Loucy (cell line): ENCODE measurements at regions not wholly inside any gene's neighbourhood (a gene's known extent, or its start where the extent isn't known, plus 50 kb on each side); places are given as distances from the start of the nearest gene placed in this dataset.

Experiments
- H2AFZ ChIP-seq: fragments of 200-600 bp; sonication (generic); 2 replicates; pipeline ENCODE4 v1.6.0; 2016; ENCODE audit warnings: antibody characterized with exemption, mild to moderate bottlenecking, low read length, moderate library complexity
- H3F3A ChIP-seq: fragments of 200-600 bp; 2 replicates; pipeline ENCODE4 v1.6.0; 2016; ENCODE audit warnings: antibody characterized with exemption, low read depth, mild to moderate bottlenecking
- H3K27me3 ChIP-seq: fragments of 200-600 bp; sonication (generic); 2 replicates; pipeline ENCODE4 v1.6.1; 2014; ENCODE audit warnings: low read length, mild to moderate bottlenecking; ENCODE audit not compliant: insufficient read depth, poor library complexity, severe bottlenecking
- H3K36me3 ChIP-seq: fragments of 200-600 bp; sonication (generic); 2 replicates; pipeline ENCODE4 v1.6.1; 2016; ENCODE audit warnings: low read length; ENCODE audit not compliant: insufficient read depth
- H3K4me1 ChIP-seq: fragments of 200-600 bp; sonication (generic); 2 replicates; pipeline ENCODE4 v1.5.1; 2014; ENCODE audit warnings: low read length, mild to moderate bottlenecking; ENCODE audit not compliant: insufficient read depth, poor library complexity, severe bottlenecking
- H3K4me2 ChIP-seq: fragments of 200-600 bp; sonication (generic); 2 replicates; pipeline ENCODE4 v1.6.0; 2014; ENCODE audit warnings: antibody characterized with exemption, low read length, low read depth, mild to moderate bottlenecking; ENCODE audit not compliant: poor library complexity, severe bottlenecking
- H3K4me3 ChIP-seq: fragments of 200-600 bp; sonication (generic); 2 replicates; pipeline ENCODE4 v1.5.1; 2014; ENCODE audit warnings: low read length, mild to moderate bottlenecking, mixed read lengths; ENCODE audit not compliant: poor library complexity, severe bottlenecking
- H3K79me2 ChIP-seq: fragments of 200-600 bp; sonication (generic); 2 replicates; pipeline ENCODE4 v1.6.1; 2014; ENCODE audit warnings: low read length; ENCODE audit not compliant: insufficient read depth
- H3K9ac ChIP-seq: fragments of 200-600 bp; sonication (generic); 2 replicates; pipeline ENCODE4 v1.6.0; 2014; ENCODE audit warnings: mild to moderate bottlenecking, low read depth, low read length, moderate library complexity; ENCODE audit not compliant: poor library complexity, severe bottlenecking
- H3K9me2 ChIP-seq: fragments of 200-600 bp; sonication (generic); replicated peaks from 2 replicates; pipeline ENCODE4 v1.6.1; 2016; ENCODE audit warnings: low read depth, low read length, mixed read lengths
- H3K9me3 ChIP-seq: fragments of 200-600 bp; sonication (generic); 2 replicates; pipeline ENCODE4 v1.6.1; 2014; ENCODE audit warnings: mild to moderate bottlenecking, antibody characterized with exemption, low read length, low read depth; ENCODE audit not compliant: insufficient read depth
- H4K20me1 ChIP-seq: fragments of 200-600 bp; sonication (generic); 2 replicates; pipeline ENCODE4 v1.6.0; 2014; ENCODE audit warnings: antibody characterized with exemption, low read length, mild to moderate bottlenecking; ENCODE audit not compliant: insufficient read depth, poor library complexity, severe bottlenecking
- EZH2phosphoT487 ChIP-seq: fragments of 200-600 bp; IDR thresholded peaks from 2 replicates; pipeline ENCODE4 v1.6.1; 2018; ENCODE audit warnings: antibody characterized with exemption, mild to moderate bottlenecking, moderate library complexity, borderline replicate concordance
- TF ChIP-seq, protein P1 (sequence below): fragments of 200-600 bp; sonication (generic); conservative IDR thresholded peaks from 2 replicates; pipeline ENCODE4 v1.5.1; 2014; ENCODE audit warnings: mild to moderate bottlenecking, antibody characterized with exemption, low read length

DNA sequence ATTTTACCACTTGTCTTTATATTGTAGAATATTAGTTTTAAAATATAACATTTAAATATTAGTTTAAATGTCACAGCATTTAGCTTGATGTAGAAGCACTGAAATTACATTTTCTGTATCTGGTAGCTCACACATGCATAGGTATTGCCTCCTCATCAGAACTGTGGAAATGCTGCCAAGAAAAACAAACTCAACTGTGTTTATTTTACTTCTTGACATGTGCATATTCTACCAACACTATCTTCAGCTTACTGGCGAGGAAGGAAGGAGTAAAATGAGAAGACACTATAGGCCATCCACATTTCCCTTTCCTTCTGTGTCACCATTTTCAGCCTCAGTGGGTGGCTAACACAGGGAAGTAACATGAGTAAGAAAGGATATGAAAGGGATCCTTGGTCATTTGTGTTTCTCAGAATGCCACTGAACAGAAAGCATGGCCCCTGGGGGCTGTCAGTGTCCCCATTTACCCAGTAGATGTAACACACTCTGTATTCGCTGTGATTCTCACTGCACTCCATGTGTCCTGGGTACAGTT lies 81.0 kb upstream of the HTR4 start:
- Histone ChIP-seq H3K4me1 (no peaks in the 10 kb centered on the region), H3K9me3 (no peaks in the 10 kb centered on the region), H3K27me3 (no peaks in the 10 kb centered on the region), H3K9me2 (no peaks in the 10 kb centered on the region), H4K20me1 (no peaks in the 10 kb centered on the region), H3K36me3 (no peaks in the 10 kb centered on the region), H3F3A (no peaks in the 10 kb centered on the region), H2AFZ (no peak overlapping the region), H3K9ac (no peak overlapping the region), H3K4me3 (no peak overlapping the region), H3K79me2 (no peaks in the 10 kb centered on the region), H3K4me2 (no peak overlapping the region)
- TF ChIP-seq, protein P1, sequence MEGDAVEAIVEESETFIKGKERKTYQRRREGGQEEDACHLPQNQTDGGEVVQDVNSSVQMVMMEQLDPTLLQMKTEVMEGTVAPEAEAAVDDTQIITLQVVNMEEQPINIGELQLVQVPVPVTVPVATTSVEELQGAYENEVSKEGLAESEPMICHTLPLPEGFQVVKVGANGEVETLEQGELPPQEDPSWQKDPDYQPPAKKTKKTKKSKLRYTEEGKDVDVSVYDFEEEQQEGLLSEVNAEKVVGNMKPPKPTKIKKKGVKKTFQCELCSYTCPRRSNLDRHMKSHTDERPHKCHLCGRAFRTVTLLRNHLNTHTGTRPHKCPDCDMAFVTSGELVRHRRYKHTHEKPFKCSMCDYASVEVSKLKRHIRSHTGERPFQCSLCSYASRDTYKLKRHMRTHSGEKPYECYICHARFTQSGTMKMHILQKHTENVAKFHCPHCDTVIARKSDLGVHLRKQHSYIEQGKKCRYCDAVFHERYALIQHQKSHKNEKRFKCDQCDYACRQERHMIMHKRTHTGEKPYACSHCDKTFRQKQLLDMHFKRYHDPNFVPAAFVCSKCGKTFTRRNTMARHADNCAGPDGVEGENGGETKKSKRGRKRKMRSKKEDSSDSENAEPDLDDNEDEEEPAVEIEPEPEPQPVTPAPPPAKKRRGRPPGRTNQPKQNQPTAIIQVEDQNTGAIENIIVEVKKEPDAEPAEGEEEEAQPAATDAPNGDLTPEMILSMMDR = no peak
- TF ChIP-seq EZH2phosphoT487 = no peak

DNA sequence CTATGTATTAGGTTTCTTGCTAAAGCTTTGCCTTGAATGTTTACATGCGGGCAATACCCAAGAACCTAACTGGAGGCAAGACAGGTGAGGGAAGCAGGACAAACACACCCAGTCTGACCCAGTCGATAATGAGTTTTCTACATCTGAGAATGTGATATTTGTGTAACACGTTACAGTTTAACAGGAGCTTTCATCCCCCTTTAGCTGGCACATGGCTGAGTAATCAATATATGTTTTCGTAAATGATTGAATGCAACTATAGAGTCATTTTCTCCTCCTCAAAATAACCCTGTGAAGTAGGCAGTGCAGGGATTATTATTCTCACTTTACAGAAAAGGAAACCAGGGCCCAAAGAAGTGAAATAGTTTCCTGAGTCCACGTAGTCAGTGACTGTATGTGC lies 84.7 kb upstream of the HTR4 start:
- Histone ChIP-seq H3F3A (no peaks in the 10 kb centered on the region), H4K20me1 (no peaks in the 10 kb centered on the region), H3K79me2 (no peaks in the 10 kb centered on the region), H3K4me1 (no peaks in the 10 kb centered on the region), H3K4me2 (no peak overlapping the region), H3K36me3 (no peaks in the 10 kb centered on the region), H3K27me3 (no peaks in the 10 kb centered on the region), H3K9me3 (no peaks in the 10 kb centered on the region), H2AFZ (no peak overlapping the region), H3K9ac (no peak overlapping the region), H3K9me2 (no peaks in the 10 kb centered on the region), H3K4me3 (no peak overlapping the region)
- TF ChIP-seq, protein P1 = no peak
- no peak for TF ChIP-seq EZH2phosphoT487

DNA sequence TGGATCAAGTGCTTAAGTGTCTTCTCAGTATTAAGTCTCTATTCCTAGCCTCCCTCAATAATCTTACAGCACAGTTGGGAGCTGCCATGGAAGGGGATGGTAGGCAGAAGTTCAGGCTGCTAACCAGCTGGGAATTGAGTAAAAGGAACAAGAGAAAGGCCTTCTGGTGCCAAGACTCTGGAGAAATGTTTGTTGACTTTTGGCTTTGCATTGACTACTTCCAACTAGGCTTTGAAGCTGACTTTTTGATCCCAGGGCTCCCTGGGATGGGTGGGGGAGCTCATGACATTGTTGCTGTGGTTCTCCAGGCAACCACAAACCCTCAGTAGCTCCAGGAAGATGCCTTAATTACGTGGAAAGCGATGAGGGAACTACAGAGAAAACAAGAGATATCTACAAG lies 85.2 kb upstream of the HTR4 start:
- H3K4me3 ChIP-seq = no peak overlapping the region

More for the DNA sequence above, 85.2 kb upstream of the HTR4 start:
- TF ChIP-seq, protein P1 = no peak
- TF ChIP-seq EZH2phosphoT487 = no peak
- H2AFZ ChIP-seq = no peak overlapping the region
- no peaks in the 10 kb centered on the region for H3K9me3 ChIP-seq
- H3K79me2 ChIP-seq = no peaks in the 10 kb centered on the region
- H3K4me1 ChIP-seq = no peaks in the 10 kb centered on the region
- no peaks in the 10 kb centered on the region for H3K9me2 ChIP-seq
- no peaks in the 10 kb centered on the region for H4K20me1 ChIP-seq
- no peaks in the 10 kb centered on the region for H3F3A ChIP-seq
- H3K36me3 ChIP-seq = no peaks in the 10 kb centered on the region
- H3K9ac ChIP-seq = no peak overlapping the region
- H3K4me2 ChIP-seq = no peak overlapping the region
- H3K27me3 ChIP-seq = no peaks in the 10 kb centered on the region
